ENCODE measurements at regions not wholly inside any gene's neighbourhood (a gene's known extent, or its start where the extent isn't known, plus 50 kb on each side); places are given as distances from the start of the nearest gene placed in this dataset.

DNA sequence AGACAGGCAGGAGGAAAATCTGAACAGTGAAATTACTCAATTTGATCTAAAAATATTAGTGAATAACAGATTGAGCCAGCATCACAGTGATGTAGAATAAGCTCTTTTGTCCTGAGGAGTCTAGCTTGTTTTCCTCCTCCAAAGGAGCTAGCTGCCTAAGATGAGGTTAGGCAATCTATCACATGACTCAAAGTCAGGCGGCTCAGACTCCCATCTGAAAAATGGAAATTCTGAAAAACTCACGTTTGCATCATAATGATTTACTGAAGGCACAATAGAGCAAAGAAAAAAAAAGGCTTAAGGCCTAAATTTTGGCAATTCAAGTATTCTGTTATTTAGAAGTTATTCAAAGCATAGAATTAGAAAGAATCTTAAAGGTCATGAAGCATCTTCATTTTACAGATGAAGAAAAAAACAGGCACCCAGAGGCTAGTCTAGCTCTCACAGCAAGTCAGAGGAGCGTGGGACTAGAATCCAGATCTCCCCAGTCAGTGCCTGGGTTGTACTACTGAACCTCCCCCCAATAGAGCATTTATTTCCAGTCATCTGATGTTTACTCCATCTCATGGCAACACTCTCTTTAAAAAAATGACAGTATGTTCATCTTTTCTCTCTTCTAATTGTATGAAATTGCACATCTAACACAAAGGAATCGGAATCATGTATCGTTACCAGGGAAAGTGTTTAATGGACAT, 62.5 kb upstream of the ATF3 start:
- intact Hi-C loops (cut with DNase I; ENCODE audit: low total_unique reads) = no loop called here
- no peaks in the 10 kb centered on the region for H3K4me1 ChIP-seq
- H3K27ac ChIP-seq = peak overlapping the region; percentile 21 to 38 (median 26)
- in situ Hi-C loops (cut with MboI; ENCODE audit: low sequenced_read_pairs in 4 of 4) = no loop called here
- peak in 1 of 2 donors; percentile 25 for TF ChIP-seq POLR2A (IDR thresholded peaks at IDR 0.05)
- TF ChIP-seq, protein P1, sequence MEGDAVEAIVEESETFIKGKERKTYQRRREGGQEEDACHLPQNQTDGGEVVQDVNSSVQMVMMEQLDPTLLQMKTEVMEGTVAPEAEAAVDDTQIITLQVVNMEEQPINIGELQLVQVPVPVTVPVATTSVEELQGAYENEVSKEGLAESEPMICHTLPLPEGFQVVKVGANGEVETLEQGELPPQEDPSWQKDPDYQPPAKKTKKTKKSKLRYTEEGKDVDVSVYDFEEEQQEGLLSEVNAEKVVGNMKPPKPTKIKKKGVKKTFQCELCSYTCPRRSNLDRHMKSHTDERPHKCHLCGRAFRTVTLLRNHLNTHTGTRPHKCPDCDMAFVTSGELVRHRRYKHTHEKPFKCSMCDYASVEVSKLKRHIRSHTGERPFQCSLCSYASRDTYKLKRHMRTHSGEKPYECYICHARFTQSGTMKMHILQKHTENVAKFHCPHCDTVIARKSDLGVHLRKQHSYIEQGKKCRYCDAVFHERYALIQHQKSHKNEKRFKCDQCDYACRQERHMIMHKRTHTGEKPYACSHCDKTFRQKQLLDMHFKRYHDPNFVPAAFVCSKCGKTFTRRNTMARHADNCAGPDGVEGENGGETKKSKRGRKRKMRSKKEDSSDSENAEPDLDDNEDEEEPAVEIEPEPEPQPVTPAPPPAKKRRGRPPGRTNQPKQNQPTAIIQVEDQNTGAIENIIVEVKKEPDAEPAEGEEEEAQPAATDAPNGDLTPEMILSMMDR (IDR thresholded peaks at IDR 0.05 in 4 of 5, conservative IDR thresholded peaks at IDR 0.05 in 1 of 5) = no peak
- DNase-seq (peak; percentile 37 to 38), ATAC-seq (peak; percentile 74 to 87)
- H3K36me3 ChIP-seq = no peaks in the 10 kb centered on the region
- H3K27me3 ChIP-seq = no peaks in the 10 kb centered on the region
- H3K9me3 ChIP-seq = no peaks in the 10 kb centered on the region
- no peak overlapping the region for H3K4me3 ChIP-seq

DNA sequence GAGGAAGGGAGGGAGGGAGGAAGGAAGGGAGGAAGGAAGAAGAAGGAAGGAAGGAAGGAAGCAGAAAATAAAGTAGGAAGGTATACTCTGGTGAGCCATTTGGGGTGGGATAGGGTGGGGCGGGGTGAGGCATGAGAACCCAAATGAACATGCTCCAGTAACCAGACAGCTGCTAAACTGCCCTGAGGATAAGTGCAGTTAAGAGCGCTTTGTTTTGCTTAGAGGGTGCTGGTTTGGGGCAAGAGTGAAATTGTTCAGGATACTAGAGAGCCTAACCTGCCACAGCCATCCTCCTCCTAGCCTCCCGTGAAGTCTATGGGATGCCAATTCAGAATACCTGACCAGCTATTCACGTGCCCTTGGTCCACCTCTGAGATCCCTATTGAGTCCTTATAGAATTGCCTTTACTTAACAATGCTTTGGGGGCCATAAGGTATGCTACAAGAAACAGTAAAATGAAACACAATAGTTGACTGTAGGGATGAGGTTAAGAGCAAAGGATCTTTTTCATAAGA, 59.0 kb upstream of the ATF3 start:
- H3K27ac ChIP-seq = no peak overlapping the region
- no peak for ATAC-seq
- in situ Hi-C loops (cut with MboI; ENCODE audit: low sequenced_read_pairs in 4 of 4) (no loop called here), intact Hi-C loops (cut with DNase I; ENCODE audit: low total_unique reads) (no loop called here)
- no peaks in the 10 kb centered on the region for H3K9me3 ChIP-seq
- no peak for TF ChIP-seq POLR2A (IDR thresholded peaks at IDR 0.05)
- TF ChIP-seq, protein P1 (IDR thresholded peaks at IDR 0.05 in 4 of 5, conservative IDR thresholded peaks at IDR 0.05 in 1 of 5) = no peak
- no peak overlapping the region for H3K4me3 ChIP-seq
- no peaks in the 10 kb centered on the region for H3K36me3 ChIP-seq
- H3K4me1 ChIP-seq = no peaks in the 10 kb centered on the region
- no peaks in the 10 kb centered on the region for H3K27me3 ChIP-seq
- no peak for DNase-seq

DNA sequence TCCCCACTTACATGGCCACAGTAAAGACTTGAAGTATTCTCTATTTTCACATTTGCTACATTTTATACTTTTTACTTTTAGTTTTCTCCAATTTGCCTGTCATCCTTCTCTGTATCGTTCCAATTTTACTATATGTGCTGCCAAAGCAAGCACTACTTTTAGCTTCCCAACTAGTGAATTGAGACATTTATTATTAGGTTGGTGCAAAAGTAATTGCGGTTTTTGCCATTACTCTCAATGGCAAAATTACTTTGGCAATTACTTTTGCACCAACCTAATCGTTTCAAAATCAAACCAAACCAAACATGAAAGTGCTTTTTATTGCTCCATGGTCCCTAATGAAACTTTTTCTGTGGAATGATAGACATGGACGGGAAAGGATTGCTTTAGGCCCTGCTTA, 56.6 kb upstream of the ATF3 start:
- Histone ChIP-seq H3K27ac (no peak overlapping the region), H3K36me3 (no peaks in the 10 kb centered on the region), H3K9me3 (no peaks in the 10 kb centered on the region), H3K4me1 (no peaks in the 10 kb centered on the region), H3K4me3 (no peak overlapping the region), H3K27me3 (no peaks in the 10 kb centered on the region)
- DNase-seq (no peak), ATAC-seq (no peak)
- TF ChIP-seq POLR2A (IDR thresholded peaks at IDR 0.05) = no peak
- TF ChIP-seq, protein P1 (IDR thresholded peaks at IDR 0.05 in 4 of 5, conservative IDR thresholded peaks at IDR 0.05 in 1 of 5) = no peak
- intact Hi-C loops (cut with DNase I; ENCODE audit: low total_unique reads) = no loop called here
- in situ Hi-C loops (cut with MboI; ENCODE audit: low sequenced_read_pairs in 4 of 4) = no loop called here

DNA sequence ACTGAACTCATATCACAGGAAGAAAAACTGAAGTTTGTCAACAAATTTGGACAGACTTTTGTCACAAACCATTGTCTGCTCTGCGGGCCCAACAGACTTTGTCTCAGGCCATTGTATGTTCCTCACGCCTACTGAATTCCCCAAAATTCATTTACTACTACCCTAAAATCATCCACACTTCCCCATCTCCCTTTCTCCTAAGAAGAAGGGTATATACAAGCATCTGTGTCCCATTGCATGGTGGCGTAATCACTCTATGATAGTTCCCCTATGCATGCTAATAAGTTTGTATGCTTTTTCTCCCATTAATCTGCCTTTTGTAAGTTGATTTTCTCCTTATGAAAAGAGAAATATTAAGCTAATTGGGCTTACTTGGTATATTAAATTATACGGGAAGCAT, 54.9 kb upstream of the ATF3 start:
- no peaks in the 10 kb centered on the region for H3K9me3 ChIP-seq
- H3K4me3 ChIP-seq = no peak overlapping the region
- ATAC-seq = no peak
- no peak overlapping the region for H3K27ac ChIP-seq
- H3K27me3 ChIP-seq = no peaks in the 10 kb centered on the region
- in situ Hi-C loops (cut with MboI; ENCODE audit: low sequenced_read_pairs in 4 of 4) = no loop called here
- TF ChIP-seq, protein P1 (IDR thresholded peaks at IDR 0.05 in 4 of 5, conservative IDR thresholded peaks at IDR 0.05 in 1 of 5) = no peak
- TF ChIP-seq POLR2A (IDR thresholded peaks at IDR 0.05) = no peak
- no peaks in the 10 kb centered on the region for H3K4me1 ChIP-seq
- no peak for DNase-seq
- intact Hi-C loops (cut with DNase I; ENCODE audit: low total_unique reads) = no loop called here
- no peaks in the 10 kb centered on the region for H3K36me3 ChIP-seq
